ENCODE measurements at regions not wholly inside any gene's neighbourhood (a gene's known extent, or its start where the extent isn't known, plus 50 kb on each side); places are given as distances from the start of the nearest gene placed in this dataset.
"Not testable (repeated sequence)": the region's sequence is repeated elsewhere in the genome, so short reads cannot be mapped to it uniquely, and the experiment has no call there.

DNA sequence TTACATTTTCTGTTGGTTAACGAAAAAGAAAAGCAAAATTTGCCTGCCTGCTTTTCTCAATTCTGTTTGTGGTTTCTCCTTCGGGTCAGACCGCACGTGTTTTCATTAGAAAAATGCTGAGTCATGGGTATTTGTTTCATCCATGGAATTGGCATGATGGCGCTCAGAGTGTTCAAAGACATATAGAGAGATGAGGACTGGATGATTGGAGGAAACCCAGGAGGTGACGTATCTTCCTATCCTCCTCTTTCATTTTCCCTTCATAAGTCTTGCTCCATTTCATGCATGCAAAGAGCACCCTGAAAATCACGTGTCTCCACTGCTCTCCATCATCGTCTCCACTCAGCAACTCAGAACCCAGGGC lies 353.8 kb upstream of the WWC1 start:
- H3K9me3 ChIP-seq (ENCODE audit: low read depth, low read length): no peaks in the 10 kb centered on the region
- DNase-seq (ENCODE audit: low read depth, low spot score): no peak
- H3K4me3 ChIP-seq: peak overlapping the region; percentile 14
- no peaks in the 10 kb centered on the region for H3K36me3 ChIP-seq (ENCODE audit: insufficient read depth, low read length)
- TF ChIP-seq POLR2AphosphoS5 (IDR thresholded peaks at IDR 0.05; ENCODE audit: borderline replicate concordance, low read depth, low read length) (no peak), EZH2 (IDR thresholded peaks at IDR 0.05) (no peak), FOXP2 (optimal IDR thresholded peaks at IDR 0.05; ENCODE audit: control extremely low read depth, extremely low read length, insufficient read depth) (no peak)
- H3K27ac ChIP-seq: peak overlapping the region; percentile 67
- H3K9ac ChIP-seq (ENCODE audit: insufficient read length): no peak overlapping the region

DNA sequence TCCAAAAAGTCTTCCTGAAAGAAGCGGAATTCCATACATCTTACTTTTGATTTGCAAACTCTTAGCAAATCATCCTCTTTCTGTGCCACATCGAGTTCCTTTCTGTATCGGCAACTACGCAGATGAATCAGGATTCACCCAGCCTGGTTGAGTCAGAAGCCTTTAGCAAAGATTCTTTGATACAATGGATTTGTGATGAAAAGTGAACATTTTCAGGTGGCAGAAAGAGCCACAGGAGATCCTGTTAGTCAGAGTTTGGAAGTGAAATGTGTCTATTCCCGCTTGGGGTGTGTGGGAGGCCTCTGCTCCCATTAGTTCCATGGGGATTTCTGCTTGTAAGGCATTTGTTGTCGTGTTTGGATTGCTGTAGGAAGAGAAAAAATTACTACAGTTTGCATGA lies 351.8 kb upstream of the WWC1 start:
- Histone ChIP-seq H3K9me3 (ENCODE audit: low read depth, low read length) (no peaks in the 10 kb centered on the region), H3K9ac (ENCODE audit: insufficient read length) (no peak overlapping the region), H3K36me3 (ENCODE audit: insufficient read depth, low read length) (no peaks in the 10 kb centered on the region), H3K27ac (no peak overlapping the region), H3K4me3 (no peak overlapping the region)
- no peak for DNase-seq (ENCODE audit: low read depth, low spot score)
- TF ChIP-seq FOXP2 (optimal IDR thresholded peaks at IDR 0.05; ENCODE audit: control extremely low read depth, extremely low read length, insufficient read depth) (no peak), EZH2 (IDR thresholded peaks at IDR 0.05) (no peak), POLR2AphosphoS5 (IDR thresholded peaks at IDR 0.05; ENCODE audit: borderline replicate concordance, low read depth, low read length) (no peak)

DNA sequence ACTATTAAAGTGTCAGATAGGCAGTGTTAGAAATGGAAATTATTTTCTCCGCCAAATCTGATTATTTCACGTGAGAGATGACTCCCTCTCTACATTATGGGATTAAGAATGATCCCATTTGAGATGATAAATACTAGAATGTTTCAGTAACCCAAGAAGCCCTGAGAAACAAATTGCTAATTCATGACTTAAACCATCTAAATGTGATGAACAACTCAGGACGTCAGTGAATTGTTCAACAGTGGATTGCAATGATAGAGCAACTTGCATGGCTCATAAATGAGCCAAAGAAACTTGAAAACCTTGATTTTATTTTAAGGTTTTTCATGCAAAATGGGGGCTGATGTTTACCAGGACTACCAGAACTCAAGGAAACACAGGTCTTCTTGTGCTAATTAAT lies 350.5 kb upstream of the WWC1 start:
- DNase-seq (ENCODE audit: low read depth, low spot score): no peak
- Histone ChIP-seq H3K27ac (no peak overlapping the region), H3K36me3 (ENCODE audit: insufficient read depth, low read length) (no peaks in the 10 kb centered on the region), H3K9me3 (ENCODE audit: low read depth, low read length) (no peaks in the 10 kb centered on the region), H3K9ac (ENCODE audit: insufficient read length) (no peak overlapping the region), H3K4me3 (no peak overlapping the region)
- TF ChIP-seq FOXP2 (optimal IDR thresholded peaks at IDR 0.05; ENCODE audit: control extremely low read depth, extremely low read length, insufficient read depth): no peak
- no peak for TF ChIP-seq POLR2AphosphoS5 (IDR thresholded peaks at IDR 0.05; ENCODE audit: borderline replicate concordance, low read depth, low read length)
- no peak for TF ChIP-seq EZH2 (IDR thresholded peaks at IDR 0.05)

DNA sequence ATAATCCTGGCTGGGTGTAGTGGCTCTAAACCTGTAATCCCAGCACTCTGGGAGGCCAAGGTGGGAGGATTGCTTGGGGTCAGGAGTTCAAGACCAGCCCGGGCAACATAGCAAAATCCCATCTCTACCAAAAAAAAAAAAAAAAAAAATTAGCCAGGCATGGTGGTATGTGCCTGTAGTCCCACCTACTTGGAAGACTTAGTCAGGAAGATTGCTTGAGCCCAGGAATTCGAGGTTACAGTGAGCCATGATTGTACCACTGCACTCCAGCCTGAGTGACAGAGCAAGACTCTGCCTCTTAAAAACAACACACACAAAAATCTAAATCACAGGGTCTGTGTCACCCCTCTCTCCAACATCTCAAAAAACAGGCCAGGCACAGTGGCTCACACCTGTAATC lies 349.9 kb upstream of the WWC1 start:
- DNase-seq (ENCODE audit: low read depth, low spot score); H3K9me3 ChIP-seq (ENCODE audit: low read depth, low read length); H3K4me3 ChIP-seq; H3K9ac ChIP-seq (ENCODE audit: insufficient read length); H3K27ac ChIP-seq; H3K36me3 ChIP-seq (ENCODE audit: insufficient read depth, low read length): not testable (repeated sequence)

DNA sequence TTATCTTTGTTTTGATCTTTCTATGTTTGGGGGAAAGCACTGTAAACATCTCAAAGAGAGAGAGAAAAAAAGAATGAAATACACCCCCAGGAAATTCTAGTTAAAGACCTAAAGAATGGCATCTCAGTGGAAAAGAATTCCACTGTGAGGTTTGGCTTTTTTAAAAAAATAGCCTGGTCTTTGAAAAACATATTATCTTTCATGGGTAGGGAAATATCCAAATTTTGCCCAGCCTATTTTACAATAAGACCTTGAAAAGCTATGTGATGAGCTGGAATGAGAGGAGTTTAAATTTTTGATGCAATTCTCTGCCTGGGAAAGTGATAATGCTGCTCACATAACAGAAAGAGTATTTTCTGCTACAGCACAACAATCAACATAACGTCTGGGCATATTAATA lies 348.1 kb upstream of the WWC1 start:
- Histone ChIP-seq H3K27ac (no peak overlapping the region), H3K36me3 (ENCODE audit: insufficient read depth, low read length) (no peaks in the 10 kb centered on the region), H3K9me3 (ENCODE audit: low read depth, low read length) (no peaks in the 10 kb centered on the region), H3K4me3 (no peak overlapping the region), H3K9ac (ENCODE audit: insufficient read length) (no peak overlapping the region)
- TF ChIP-seq POLR2AphosphoS5 (IDR thresholded peaks at IDR 0.05; ENCODE audit: borderline replicate concordance, low read depth, low read length): no peak
- TF ChIP-seq FOXP2 (optimal IDR thresholded peaks at IDR 0.05; ENCODE audit: control extremely low read depth, extremely low read length, insufficient read depth): no peak
- no peak for TF ChIP-seq EZH2 (IDR thresholded peaks at IDR 0.05)
- DNase-seq (ENCODE audit: low read depth, low spot score): no peak

DNA sequence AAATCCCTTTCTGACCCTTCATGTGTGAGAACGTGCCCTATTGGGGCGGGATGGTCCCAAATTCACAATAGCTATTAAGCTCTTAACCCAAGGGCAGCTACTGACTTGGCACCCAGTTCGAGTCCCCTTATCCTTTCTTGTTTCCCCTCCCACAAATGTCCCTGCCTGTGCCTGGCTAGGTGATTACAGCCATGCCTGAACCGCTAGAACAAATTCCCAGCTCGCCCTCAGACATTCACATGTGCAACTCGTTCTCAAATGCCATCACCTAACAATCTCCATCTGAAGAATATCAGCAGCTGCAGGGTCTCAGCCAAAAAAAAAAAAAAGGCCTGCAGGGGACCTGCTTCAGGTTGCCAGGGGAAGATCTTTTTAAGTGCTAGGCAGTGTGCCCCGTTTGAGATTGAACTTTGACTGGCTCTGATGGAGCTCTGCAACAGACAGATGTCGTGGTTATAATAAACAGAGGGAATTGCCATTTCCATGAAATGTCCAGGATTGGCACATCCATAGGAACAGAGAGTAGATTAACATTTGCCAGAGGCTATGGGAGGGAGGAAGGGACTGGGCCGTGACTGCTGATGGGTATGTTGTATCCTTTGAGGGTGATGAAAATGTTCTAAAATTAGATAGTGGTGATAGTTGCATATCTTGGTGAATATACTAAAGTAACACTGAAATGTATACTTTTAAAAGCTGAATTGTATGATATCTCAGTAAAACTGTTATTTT lies 347.2 kb upstream of the WWC1 start:
- no peak overlapping the region for H3K4me3 ChIP-seq
- DNase-seq (ENCODE audit: low read depth, low spot score): no peak
- H3K36me3 ChIP-seq (ENCODE audit: insufficient read depth, low read length): no peaks in the 10 kb centered on the region
- no peak overlapping the region for H3K9ac ChIP-seq (ENCODE audit: insufficient read length)
- H3K9me3 ChIP-seq (ENCODE audit: low read depth, low read length): no peaks in the 10 kb centered on the region
- no peak overlapping the region for H3K27ac ChIP-seq
- TF ChIP-seq POLR2AphosphoS5 (IDR thresholded peaks at IDR 0.05; ENCODE audit: borderline replicate concordance, low read depth, low read length) (no peak), EZH2 (IDR thresholded peaks at IDR 0.05) (no peak), FOXP2 (optimal IDR thresholded peaks at IDR 0.05; ENCODE audit: control extremely low read depth, extremely low read length, insufficient read depth) (no peak)

DNA sequence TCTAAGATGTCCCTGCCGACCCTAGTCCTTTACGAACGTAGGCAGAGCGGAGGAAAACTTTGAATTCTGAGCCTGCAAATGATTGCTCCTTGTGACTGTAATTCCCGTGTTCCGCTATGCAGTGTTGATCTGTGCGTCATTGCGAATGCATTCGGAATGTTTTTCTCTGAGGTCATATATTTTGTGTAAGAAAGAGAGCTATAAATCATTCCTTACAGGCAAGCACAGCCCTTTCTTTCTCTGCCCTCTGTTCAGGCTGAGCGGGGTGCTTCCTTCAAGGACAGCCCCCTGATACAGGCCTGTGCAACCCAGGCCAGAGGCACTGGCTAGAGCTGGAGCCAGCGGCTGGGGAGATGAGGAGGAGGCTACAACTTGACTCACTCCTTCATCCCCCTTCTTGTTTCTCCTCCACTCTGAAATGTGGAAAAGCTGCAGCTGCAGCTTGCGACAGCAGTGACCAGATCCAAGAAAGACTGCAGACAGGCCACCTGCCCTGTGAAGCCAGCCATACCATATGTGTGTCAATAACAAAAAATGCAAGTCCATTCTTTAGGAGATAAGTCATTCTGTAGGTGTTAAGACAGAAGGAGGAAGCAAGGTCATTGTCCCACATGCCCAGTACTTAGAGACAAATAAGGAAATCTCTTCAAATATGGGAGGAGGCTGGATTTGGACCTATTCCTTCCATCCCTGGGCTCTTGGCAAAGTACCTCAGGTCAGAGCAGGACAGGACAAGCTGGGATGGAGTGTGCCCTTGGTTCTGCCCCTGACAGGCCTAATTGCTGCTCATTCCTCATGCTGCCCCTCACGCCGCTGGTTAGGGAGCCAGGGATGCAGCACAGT lies 345.7 kb upstream of the WWC1 start:
- no peak for TF ChIP-seq POLR2AphosphoS5 (IDR thresholded peaks at IDR 0.05; ENCODE audit: borderline replicate concordance, low read depth, low read length)
- TF ChIP-seq EZH2 (IDR thresholded peaks at IDR 0.05): no peak
- TF ChIP-seq FOXP2 (optimal IDR thresholded peaks at IDR 0.05; ENCODE audit: control extremely low read depth, extremely low read length, insufficient read depth): no peak
- no peak for DNase-seq (ENCODE audit: low read depth, low spot score)
- no peaks in the 10 kb centered on the region for H3K9me3 ChIP-seq (ENCODE audit: low read depth, low read length)
- no peak overlapping the region for H3K27ac ChIP-seq
- H3K4me3 ChIP-seq: no peak overlapping the region
- H3K36me3 ChIP-seq (ENCODE audit: insufficient read depth, low read length): no peaks in the 10 kb centered on the region
- no peak overlapping the region for H3K9ac ChIP-seq (ENCODE audit: insufficient read length)

DNA sequence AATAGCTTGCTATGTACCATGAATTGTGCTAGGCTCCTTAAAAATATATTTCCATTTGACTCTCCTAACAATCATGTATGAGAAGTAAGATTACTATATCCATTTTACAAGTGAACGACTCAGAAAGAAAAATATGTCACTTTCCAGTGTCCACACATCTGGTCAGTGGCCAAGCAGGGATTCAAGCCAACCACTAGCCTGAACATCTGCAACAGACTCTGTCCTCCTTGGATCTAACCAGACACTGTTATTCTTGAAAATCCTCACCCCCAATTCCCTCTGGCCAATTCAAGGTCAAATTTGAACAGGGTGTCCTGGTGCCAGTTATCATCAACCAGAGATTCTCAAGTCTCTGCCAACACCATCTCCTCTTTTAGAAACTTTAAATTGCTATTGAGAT lies 344.1 kb upstream of the WWC1 start:
- Histone ChIP-seq H3K36me3 (ENCODE audit: insufficient read depth, low read length) (no peaks in the 10 kb centered on the region), H3K27ac (no peak overlapping the region), H3K9me3 (ENCODE audit: low read depth, low read length) (no peaks in the 10 kb centered on the region), H3K9ac (ENCODE audit: insufficient read length) (no peak overlapping the region), H3K4me3 (no peak overlapping the region)
- DNase-seq (ENCODE audit: low read depth, low spot score): no peak
- no peak for TF ChIP-seq POLR2AphosphoS5 (IDR thresholded peaks at IDR 0.05; ENCODE audit: borderline replicate concordance, low read depth, low read length)
- no peak for TF ChIP-seq FOXP2 (optimal IDR thresholded peaks at IDR 0.05; ENCODE audit: control extremely low read depth, extremely low read length, insufficient read depth)
- TF ChIP-seq EZH2 (IDR thresholded peaks at IDR 0.05): no peak
